CD8-positive, alpha-beta memory T cell (primary cell): ENCODE measurements at regions not wholly inside any gene's neighbourhood (a gene's known extent, or its start where the extent isn't known, plus 50 kb on each side); places are given as distances from the start of the nearest gene placed in this dataset.

ENCODE experiments used
- CTCF ChIA-PET: fragments of 350-600 bp; sonication (Branson Sonifier 250); formaldehyde crosslinking; loops from one replicate; lab custom pipeline; 2021; ENCODE audit warnings: antibody characterized with exemption; lab: Charles Lee
- POLR2A ChIA-PET: fragments of 350-600 bp; sonication (Branson Sonifier 250); formaldehyde crosslinking; loops from one replicate; lab custom pipeline; 2021; ENCODE audit warnings: antibody characterized with exemption; lab: Charles Lee
- DNase-seq, 5 donors: peaks; one replicate each; pipeline versions ENCODE4 v3.0.0 to v3.0.0-alpha.2; 2020 to 2022; ENCODE audit warnings: mixed read lengths in 1 of 5
- H3K27ac ChIP-seq: one replicate; pipeline ENCODE4 v1.7.0; 2013; ENCODE audit warnings: low read depth, mild to moderate bottlenecking, low read length, moderate library complexity
- H3K27me3 ChIP-seq: 2 replicates; pipeline ENCODE4 v1.7.0; 2013; ENCODE audit warnings: low read length, mild to moderate bottlenecking; ENCODE audit not compliant: insufficient read depth, poor library complexity, severe bottlenecking
- H3K36me3 ChIP-seq: 2 replicates; pipeline ENCODE4 v1.7.0; 2013; ENCODE audit warnings: mild to moderate bottlenecking, low read length, moderate library complexity; ENCODE audit not compliant: insufficient read depth
- H3K4me1 ChIP-seq: 2 replicates; pipeline ENCODE4 v1.7.0; 2013; ENCODE audit warnings: mild to moderate bottlenecking, low read length, moderate library complexity; ENCODE audit not compliant: insufficient read depth
- H3K4me3 ChIP-seq: 2 replicates; pipeline ENCODE4 v1.7.0; 2013; ENCODE audit warnings: mild to moderate bottlenecking, low read length
- H3K9me3 ChIP-seq: 2 replicates; pipeline ENCODE4 v1.7.0; 2013; ENCODE audit warnings: mild to moderate bottlenecking, low read length
- H3K27ac Mint-ChIP-seq, 8 donors: one replicate each; pipeline ENCODE4 v1.8.0; 2020 to 2021; ENCODE audit warnings: mixed read lengths in 8 of 8, mild to moderate bottlenecking in 6 of 8, inconsistent platforms in 3 of 8, moderate library complexity in 3 of 8
- H3K27me3 Mint-ChIP-seq, 2 donors: one replicate each; pipeline ENCODE4 v1.8.0; 2020 to 2021; ENCODE audit warnings: mixed read lengths in 2 of 2, mild to moderate bottlenecking in 1 of 2, moderate library complexity in 1 of 2
- H3K36me3 Mint-ChIP-seq, 3 donors: one replicate each; pipeline ENCODE4 v1.8.0; 2020 to 2021; ENCODE audit warnings: mixed read lengths in 3 of 3, inconsistent platforms in 1 of 3, mild to moderate bottlenecking in 1 of 3
- H3K4me1 Mint-ChIP-seq, 3 donors: one replicate each; pipeline ENCODE4 v1.8.0; 2020 to 2021; ENCODE audit warnings: mixed read lengths in 3 of 3, inconsistent platforms in 1 of 3, mild to moderate bottlenecking in 1 of 3
- H3K4me3 Mint-ChIP-seq, 7 donors: one replicate each; pipeline ENCODE4 v1.8.0; 2020 to 2021; ENCODE audit warnings: mixed read lengths in 7 of 7, mild to moderate bottlenecking in 6 of 7, moderate library complexity in 4 of 7, inconsistent platforms in 2 of 7
- H3K9me3 Mint-ChIP-seq, 5 donors: one replicate each; pipeline ENCODE4 v1.8.0; 2020 to 2022; ENCODE audit warnings: mixed read lengths in 5 of 5, mild to moderate bottlenecking in 3 of 5, moderate library complexity in 2 of 5, inconsistent platforms in 1 of 5

GRCh38 chr10:107686095-107686494 lies 521.6 kb upstream of the SORCS1 start:
- H3K4me3 Mint-ChIP-seq: no peak overlapping the region
- CTCF ChIA-PET: no interaction called here
- Histone ChIP-seq H3K27ac (no peak overlapping the region), H3K27me3 (no peaks in the 10 kb centered on the region), H3K36me3 (no peaks in the 10 kb centered on the region), H3K4me3 (no peak overlapping the region), H3K9me3 (no peaks in the 10 kb centered on the region), H3K4me1 (no peaks in the 10 kb centered on the region)
- H3K27ac Mint-ChIP-seq: no peak overlapping the region
- no peaks in the 10 kb centered on the region for H3K4me1 Mint-ChIP-seq
- no peak for DNase-seq
- peaks cover 4 to 49% (median 9%) of the 10 kb centered on the region in 5 donors for H3K9me3 Mint-ChIP-seq
- H3K27me3 Mint-ChIP-seq: no peaks in the 10 kb centered on the region
- H3K36me3 Mint-ChIP-seq: no peaks in the 10 kb centered on the region
- POLR2A ChIA-PET: no interaction called here

DNA sequence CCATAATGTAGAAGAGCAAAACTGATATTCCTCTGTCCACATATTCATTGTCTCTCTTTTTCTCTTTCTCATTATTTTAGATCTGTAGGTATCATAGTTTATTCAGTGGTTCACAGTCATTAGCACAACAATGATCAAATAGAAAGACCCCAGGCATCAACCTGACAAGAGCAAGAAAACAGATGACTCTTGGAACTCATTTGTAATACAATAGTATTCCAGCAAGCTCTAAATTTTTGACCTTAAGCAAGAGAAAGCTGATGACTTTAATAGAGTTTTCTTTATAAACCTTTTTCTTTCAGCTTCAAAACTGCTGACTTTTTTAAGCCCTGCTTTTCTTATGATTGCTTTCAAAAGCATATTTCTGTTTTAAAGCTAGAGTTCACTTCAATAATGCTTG lies 507.5 kb upstream of the SORCS1 start:
- ChIA-PET POLR2A (no interaction called here), CTCF (no interaction called here)
- Mint-ChIP-seq H3K27ac (no peak overlapping the region), H3K27me3 (no peaks in the 10 kb centered on the region), H3K4me3 (no peak overlapping the region), H3K36me3 (no peaks in the 10 kb centered on the region), H3K4me1 (no peaks in the 10 kb centered on the region), H3K9me3 (peaks cover 3 to 37% (median 24%) of the 10 kb centered on the region in 5 donors)
- H3K36me3 ChIP-seq: no peaks in the 10 kb centered on the region
- DNase-seq: no peak
- H3K27ac ChIP-seq: no peak overlapping the region
- H3K4me1 ChIP-seq: no peaks in the 10 kb centered on the region
- H3K27me3 ChIP-seq: no peaks in the 10 kb centered on the region
- no peak overlapping the region for H3K4me3 ChIP-seq
- no peaks in the 10 kb centered on the region for H3K9me3 ChIP-seq

DNA sequence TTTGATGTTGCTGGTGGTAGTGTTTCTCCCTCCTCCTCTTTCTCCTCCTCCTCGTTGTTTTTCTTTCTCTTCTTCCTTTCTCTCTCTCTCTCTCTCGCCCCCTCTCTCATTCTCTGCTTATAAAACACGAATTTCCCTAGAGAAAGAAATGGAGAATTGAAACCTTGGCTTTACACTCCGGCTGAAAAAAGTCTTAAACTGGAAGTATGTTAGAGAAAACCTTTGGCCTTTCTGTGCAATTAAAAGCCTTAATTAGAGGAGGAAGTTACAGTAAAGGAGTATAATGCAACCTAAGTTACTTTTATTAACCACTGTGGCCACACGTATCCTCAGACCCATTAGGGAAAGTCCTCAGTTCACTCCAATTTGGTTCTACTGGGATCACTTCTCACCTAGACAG lies 501.7 kb upstream of the SORCS1 start:
- ChIA-PET CTCF (no interaction called here), POLR2A (no interaction called here)
- peaks cover 9 to 39% (median 18%) of the 10 kb centered on the region in 5 donors for H3K9me3 Mint-ChIP-seq
- no peak overlapping the region for H3K4me3 Mint-ChIP-seq
- no peaks in the 10 kb centered on the region for H3K27me3 ChIP-seq
- no peak overlapping the region for H3K4me3 ChIP-seq
- H3K4me1 ChIP-seq: no peaks in the 10 kb centered on the region
- no peak for DNase-seq
- H3K27me3 Mint-ChIP-seq: no peaks in the 10 kb centered on the region
- H3K36me3 Mint-ChIP-seq: no peaks in the 10 kb centered on the region
- no peak overlapping the region for H3K27ac ChIP-seq
- no peaks in the 10 kb centered on the region for H3K36me3 ChIP-seq
- no peaks in the 10 kb centered on the region for H3K4me1 Mint-ChIP-seq
- H3K27ac Mint-ChIP-seq: no peak overlapping the region
- no peaks in the 10 kb centered on the region for H3K9me3 ChIP-seq

DNA sequence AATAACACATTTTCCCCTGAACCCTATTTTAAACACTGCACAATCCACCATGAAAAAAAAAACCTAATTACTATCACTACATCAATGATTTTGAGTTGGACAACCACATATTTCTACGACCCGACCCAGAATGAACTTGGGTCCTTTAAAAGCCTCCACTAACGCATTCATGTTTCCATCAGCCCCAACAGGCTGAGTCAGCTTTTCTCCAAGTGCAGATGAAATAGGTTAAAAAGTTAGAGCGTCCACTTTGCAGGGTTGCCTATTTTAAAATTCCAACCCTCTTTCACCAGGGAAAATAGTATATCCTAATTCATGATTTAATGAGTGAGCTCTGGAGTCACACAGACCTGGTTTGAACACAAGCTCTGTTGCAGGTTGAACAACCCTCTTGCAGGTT lies 501.0 kb upstream of the SORCS1 start:
- H3K36me3 ChIP-seq: no peaks in the 10 kb centered on the region
- H3K27me3 ChIP-seq: no peaks in the 10 kb centered on the region
- Mint-ChIP-seq H3K4me3 (no peak overlapping the region), H3K9me3 (peaks cover 13 to 37% (median 16%) of the 10 kb centered on the region in 5 donors), H3K36me3 (no peaks in the 10 kb centered on the region), H3K27ac (no peak overlapping the region), H3K27me3 (no peaks in the 10 kb centered on the region), H3K4me1 (no peaks in the 10 kb centered on the region)
- ChIA-PET CTCF (no interaction called here), POLR2A (no interaction called here)
- H3K4me3 ChIP-seq: no peak overlapping the region
- no peaks in the 10 kb centered on the region for H3K9me3 ChIP-seq
- H3K27ac ChIP-seq: no peak overlapping the region
- H3K4me1 ChIP-seq: no peaks in the 10 kb centered on the region
- no peak for DNase-seq

DNA sequence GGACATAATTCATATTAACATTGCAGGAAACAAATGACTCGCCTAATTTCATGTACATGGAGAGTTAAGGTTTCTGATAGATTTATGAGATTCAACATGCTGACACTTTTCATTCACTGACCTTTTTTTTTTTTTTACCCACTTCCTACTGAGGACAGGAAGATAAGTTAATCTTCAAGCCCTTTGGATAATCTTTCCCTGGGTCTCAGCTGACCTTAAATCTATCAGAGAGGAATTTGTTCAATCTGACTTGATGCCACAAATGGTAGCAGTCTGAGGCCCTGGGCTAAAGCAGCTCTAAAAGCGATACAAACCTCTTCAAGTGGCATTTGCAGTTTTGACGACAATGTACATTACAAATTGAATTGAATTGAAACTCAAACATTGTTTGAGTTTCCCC lies 493.3 kb upstream of the SORCS1 start:
- Mint-ChIP-seq H3K27ac (no peak overlapping the region), H3K36me3 (no peaks in the 10 kb centered on the region), H3K27me3 (peaks cover 0 to 1% of the 10 kb centered on the region in 2 donors), H3K4me1 (no peaks in the 10 kb centered on the region), H3K4me3 (no peak overlapping the region), H3K9me3 (peaks cover 7 to 24% (median 23%) of the 10 kb centered on the region in 5 donors)
- H3K4me1 ChIP-seq: no peaks in the 10 kb centered on the region
- CTCF ChIA-PET: no interaction called here
- POLR2A ChIA-PET: no interaction called here
- no peak overlapping the region for H3K4me3 ChIP-seq
- no peak for DNase-seq
- no peaks in the 10 kb centered on the region for H3K9me3 ChIP-seq
- no peaks in the 10 kb centered on the region for H3K27me3 ChIP-seq
- no peaks in the 10 kb centered on the region for H3K36me3 ChIP-seq
- no peak overlapping the region for H3K27ac ChIP-seq

GRCh38 chr10:107656932-107657331 lies 492.4 kb upstream of the SORCS1 start:
- H3K4me1 Mint-ChIP-seq: no peaks in the 10 kb centered on the region
- ChIA-PET POLR2A (no interaction called here), CTCF (no interaction called here)
- Histone ChIP-seq H3K4me1 (no peaks in the 10 kb centered on the region), H3K36me3 (no peaks in the 10 kb centered on the region), H3K27ac (no peak overlapping the region), H3K9me3 (no peaks in the 10 kb centered on the region), H3K27me3 (no peaks in the 10 kb centered on the region), H3K4me3 (no peak overlapping the region)
- peaks cover 7 to 24% (median 21%) of the 10 kb centered on the region in 5 donors for H3K9me3 Mint-ChIP-seq
- H3K36me3 Mint-ChIP-seq: no peaks in the 10 kb centered on the region
- no peak overlapping the region for H3K4me3 Mint-ChIP-seq
- no peak overlapping the region for H3K27ac Mint-ChIP-seq
- peaks cover 0 to 1% of the 10 kb centered on the region in 2 donors for H3K27me3 Mint-ChIP-seq
- DNase-seq: no peak

- Mint-ChIP-seq H3K9me3 (peaks cover 9 to 21% (median 20%) of the 10 kb centered on the region in 5 donors), H3K36me3 (no peaks in the 10 kb centered on the region), H3K4me3 (no peak overlapping the region), H3K4me1 (no peaks in the 10 kb centered on the region), H3K27ac (no peak overlapping the region), H3K27me3 (peaks cover 0 to 1% of the 10 kb centered on the region in 2 donors)
- Histone ChIP-seq H3K36me3 (no peaks in the 10 kb centered on the region), H3K9me3 (no peaks in the 10 kb centered on the region), H3K4me1 (no peaks in the 10 kb centered on the region), H3K27ac (no peak overlapping the region), H3K27me3 (no peaks in the 10 kb centered on the region), H3K4me3 (no peak overlapping the region)
- no peak for DNase-seq
- ChIA-PET CTCF (no interaction called here), POLR2A (no interaction called here)
Observed at GRCh38 chr10:107653832-107654287, 489.4 kb upstream of the SORCS1 start.

DNA sequence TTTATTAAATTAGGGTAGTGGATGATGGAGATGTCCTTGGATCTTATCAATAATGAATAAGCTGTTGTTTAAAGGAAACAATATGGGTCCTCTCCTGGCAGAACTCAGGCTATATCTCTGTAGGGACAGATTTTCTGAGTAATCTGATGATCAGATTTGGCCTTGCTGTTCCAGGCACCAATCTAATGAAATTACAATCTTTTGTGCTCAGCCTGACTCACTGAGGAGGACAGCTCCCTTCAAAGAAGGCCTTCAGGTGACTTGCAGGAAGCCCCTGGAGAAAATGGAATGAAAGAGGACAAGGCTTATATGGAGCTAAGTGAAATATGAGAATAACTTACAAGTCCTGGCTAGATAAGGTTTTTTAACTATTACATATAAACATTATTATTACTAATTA lies 486.4 kb upstream of the SORCS1 start:
- Mint-ChIP-seq H3K4me1 (no peaks in the 10 kb centered on the region), H3K27ac (no peak overlapping the region), H3K27me3 (peaks cover 0 to 1% of the 10 kb centered on the region in 2 donors), H3K36me3 (no peaks in the 10 kb centered on the region), H3K9me3 (peaks cover 6 to 33% (median 12%) of the 10 kb centered on the region in 5 donors), H3K4me3 (no peak overlapping the region)
- Histone ChIP-seq H3K9me3 (no peaks in the 10 kb centered on the region), H3K36me3 (no peaks in the 10 kb centered on the region), H3K27me3 (no peaks in the 10 kb centered on the region), H3K27ac (no peak overlapping the region), H3K4me1 (no peaks in the 10 kb centered on the region), H3K4me3 (no peak overlapping the region)
- CTCF ChIA-PET: no interaction called here
- no peak for DNase-seq
- POLR2A ChIA-PET: no interaction called here

- Mint-ChIP-seq H3K4me3 (no peak overlapping the region), H3K9me3 (peaks cover 3 to 31% (median 9%) of the 10 kb centered on the region in 5 donors), H3K27ac (no peak overlapping the region), H3K4me1 (no peaks in the 10 kb centered on the region), H3K27me3 (no peaks in the 10 kb centered on the region), H3K36me3 (no peaks in the 10 kb centered on the region)
- ChIA-PET CTCF (no interaction called here), POLR2A (no interaction called here)
- H3K4me1 ChIP-seq: no peaks in the 10 kb centered on the region
- no peaks in the 10 kb centered on the region for H3K27me3 ChIP-seq
- H3K4me3 ChIP-seq: no peak overlapping the region
- H3K36me3 ChIP-seq: no peaks in the 10 kb centered on the region
- H3K9me3 ChIP-seq: no peaks in the 10 kb centered on the region
- DNase-seq: no peak
- H3K27ac ChIP-seq: no peak overlapping the region
Observed at GRCh38 chr10:107649249-107649648, 484.7 kb upstream of the SORCS1 start.
